Gastrocnemius medialis (tissue), 4 donors: ENCODE measurements at regions not wholly inside any gene's neighbourhood (a gene's known extent, or its start where the extent isn't known, plus 50 kb on each side); places are given as distances from the start of the nearest gene placed in this dataset.

Experiments
- ATAC-seq, 2 donors: fragments of 150-250 bp; one replicate each; pipeline ENCODE4 v1.9.1; 2016
- DNase-seq, 2 donors: peaks; one replicate each; pipeline ENCODE4 v3.0.0-alpha.2; 2019
- H3K27ac ChIP-seq, 4 donors: fragments of 200-600 bp; sonication (generic); 1 replicate in 1 of 4; 2 replicates in 3 of 4; pipeline ENCODE4 v1.5.1; 2016 to 2018; ENCODE audit warnings: mild to moderate bottlenecking in 2 of 4, moderate library complexity in 1 of 4
- H3K27me3 ChIP-seq, 3 donors: fragments of 200-600 bp; sonication (generic) in 2 of 3; 1 replicate in 1 of 3; 2 replicates in 2 of 3; pipeline versions ENCODE4 v1.5.1 to v1.6.0; 2016 to 2019; ENCODE audit warnings: mild to moderate bottlenecking in 1 of 3, moderate library complexity in 1 of 3
- H3K36me3 ChIP-seq, 2 donors: fragments of 200-600 bp; sonication (generic) in 1 of 2; one replicate each; pipeline ENCODE4 v1.5.1; 2017 to 2018
- H3K4me1 ChIP-seq, 2 donors: fragments of 200-600 bp; sonication (generic) in 1 of 2; one replicate each; pipeline ENCODE4 v1.5.1; 2016 to 2017; ENCODE audit warnings: mild to moderate bottlenecking in 2 of 2
- H3K4me3 ChIP-seq, 4 donors: fragments of 200-600 bp; sonication (generic) in 3 of 4; 1 replicate in 1 of 4; 2 replicates in 3 of 4; pipeline ENCODE4 v1.5.1; 2016 to 2019; ENCODE audit warnings: mild to moderate bottlenecking in 2 of 4
- H3K9me3 ChIP-seq, 3 donors: fragments of 200-600 bp; sonication (generic) in 2 of 3; 1 replicate in 1 of 3; 2 replicates in 2 of 3; pipeline ENCODE4 v1.5.1; 2016 to 2019
- POLR2A ChIP-seq, 2 donors: fragments of 450-650 bp; IDR thresholded peaks; one replicate each; pipeline ENCODE4 v1.6.1; 2017; ENCODE audit warnings: antibody characterized with exemption in 2 of 2, mild to moderate bottlenecking in 2 of 2, moderate library complexity in 2 of 2
- in situ Hi-C, 4 donors: fragments of 200-750 bp; cut with MboI; loops; one replicate each; pipeline versions ENCODE4 v1.15.0 to v1.8.0; 2017; ENCODE audit warnings: low sequenced_read_pairs in 4 of 4
- intact Hi-C: fragments of 100-400 bp; cut with DNase I; formaldehyde crosslinking; loops from one replicate; pipeline ENCODE4 v1.15.1; 2023; ENCODE audit warnings: low total_unique reads
- TF ChIP-seq, protein P1 (sequence below), 5 experiments: fragments of 450-650 bp in 3 of 5; fragments of 200-600 bp in 2 of 5; sonication (generic) in 2 of 5; IDR thresholded peaks in 4 of 5; conservative IDR thresholded peaks in 1 of 5; 1 replicate in 4 of 5; 2 replicates in 1 of 5; pipeline ENCODE4 v1.5.1; 2016 to 2019; ENCODE audit warnings: antibody characterized with exemption in 5 of 5, mild to moderate bottlenecking in 3 of 5, moderate library complexity in 3 of 5

GRCh38 chr3:78255403-78255802 lies 1215.5 kb downstream of the ROBO2 start:
- in situ Hi-C loops (no loop called here), intact Hi-C loops (no loop called here)
- no peak for TF ChIP-seq POLR2A (IDR thresholded peaks at IDR 0.05)
- TF ChIP-seq, protein P1, sequence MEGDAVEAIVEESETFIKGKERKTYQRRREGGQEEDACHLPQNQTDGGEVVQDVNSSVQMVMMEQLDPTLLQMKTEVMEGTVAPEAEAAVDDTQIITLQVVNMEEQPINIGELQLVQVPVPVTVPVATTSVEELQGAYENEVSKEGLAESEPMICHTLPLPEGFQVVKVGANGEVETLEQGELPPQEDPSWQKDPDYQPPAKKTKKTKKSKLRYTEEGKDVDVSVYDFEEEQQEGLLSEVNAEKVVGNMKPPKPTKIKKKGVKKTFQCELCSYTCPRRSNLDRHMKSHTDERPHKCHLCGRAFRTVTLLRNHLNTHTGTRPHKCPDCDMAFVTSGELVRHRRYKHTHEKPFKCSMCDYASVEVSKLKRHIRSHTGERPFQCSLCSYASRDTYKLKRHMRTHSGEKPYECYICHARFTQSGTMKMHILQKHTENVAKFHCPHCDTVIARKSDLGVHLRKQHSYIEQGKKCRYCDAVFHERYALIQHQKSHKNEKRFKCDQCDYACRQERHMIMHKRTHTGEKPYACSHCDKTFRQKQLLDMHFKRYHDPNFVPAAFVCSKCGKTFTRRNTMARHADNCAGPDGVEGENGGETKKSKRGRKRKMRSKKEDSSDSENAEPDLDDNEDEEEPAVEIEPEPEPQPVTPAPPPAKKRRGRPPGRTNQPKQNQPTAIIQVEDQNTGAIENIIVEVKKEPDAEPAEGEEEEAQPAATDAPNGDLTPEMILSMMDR (IDR thresholded peaks at IDR 0.05 in 4 of 5, conservative IDR thresholded peaks at IDR 0.05 in 1 of 5): no peak
- no peaks in the 10 kb centered on the region for H3K36me3 ChIP-seq
- no peak overlapping the region for H3K27ac ChIP-seq
- no peaks in the 10 kb centered on the region for H3K4me1 ChIP-seq
- ATAC-seq (no peak), DNase-seq (no peak)
- no peaks in the 10 kb centered on the region for H3K9me3 ChIP-seq
- H3K4me3 ChIP-seq: no peak overlapping the region
- no peaks in the 10 kb centered on the region for H3K27me3 ChIP-seq

GRCh38 chr3:78256123-78256522 lies 1216.2 kb downstream of the ROBO2 start:
- no peak for ATAC-seq

DNA sequence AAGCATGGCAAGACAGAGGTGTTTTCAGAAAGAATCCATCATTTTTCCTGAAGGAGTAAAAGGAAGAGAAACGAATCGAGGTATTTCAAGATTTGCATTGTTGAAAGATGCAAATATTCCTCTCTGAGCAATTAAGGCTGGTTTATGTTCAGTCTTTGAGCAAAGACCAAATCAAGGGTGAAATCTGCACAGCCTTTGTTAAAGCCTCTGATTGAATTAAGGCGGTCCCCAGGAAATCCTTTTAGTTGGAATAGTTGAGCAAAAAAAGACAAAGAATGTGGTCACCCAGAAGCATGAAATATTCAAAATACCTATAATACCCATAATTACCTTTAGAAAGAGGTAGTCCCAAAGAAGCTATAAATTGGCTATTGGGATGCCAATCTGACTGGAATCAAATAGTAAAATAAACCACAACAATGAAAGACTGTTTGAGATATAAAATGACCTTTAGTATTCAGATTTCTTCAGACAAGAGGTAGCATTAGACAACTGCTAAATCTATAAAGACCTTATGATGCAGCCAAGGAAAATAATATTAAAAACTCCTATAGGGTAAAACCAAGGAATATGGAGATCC lies 1218.1 kb downstream of the ROBO2 start:
- TF ChIP-seq, protein P1 (IDR thresholded peaks at IDR 0.05 in 4 of 5, conservative IDR thresholded peaks at IDR 0.05 in 1 of 5): no peak
- no peak for TF ChIP-seq POLR2A (IDR thresholded peaks at IDR 0.05)
- H3K9me3 ChIP-seq: no peaks in the 10 kb centered on the region
- intact Hi-C loops (no loop called here), in situ Hi-C loops (no loop called here)
- H3K4me1 ChIP-seq: no peaks in the 10 kb centered on the region
- no peak overlapping the region for H3K4me3 ChIP-seq
- ATAC-seq (no peak), DNase-seq (no peak)
- H3K27ac ChIP-seq: no peak overlapping the region
- H3K27me3 ChIP-seq: no peaks in the 10 kb centered on the region
- H3K36me3 ChIP-seq: no peaks in the 10 kb centered on the region

More at GRCh38 chr3:78256123-78256522, 1216.2 kb downstream of the ROBO2 start:
- Histone ChIP-seq H3K36me3 (no peaks in the 10 kb centered on the region), H3K27ac (no peak overlapping the region), H3K4me1 (no peaks in the 10 kb centered on the region), H3K27me3 (no peaks in the 10 kb centered on the region), H3K9me3 (no peaks in the 10 kb centered on the region), H3K4me3 (no peak overlapping the region)
- TF ChIP-seq, protein P1 (IDR thresholded peaks at IDR 0.05 in 4 of 5, conservative IDR thresholded peaks at IDR 0.05 in 1 of 5): no peak
- no peak for TF ChIP-seq POLR2A (IDR thresholded peaks at IDR 0.05)
- intact Hi-C loops (no loop called here), in situ Hi-C loops (no loop called here)
- DNase-seq: no peak

DNA sequence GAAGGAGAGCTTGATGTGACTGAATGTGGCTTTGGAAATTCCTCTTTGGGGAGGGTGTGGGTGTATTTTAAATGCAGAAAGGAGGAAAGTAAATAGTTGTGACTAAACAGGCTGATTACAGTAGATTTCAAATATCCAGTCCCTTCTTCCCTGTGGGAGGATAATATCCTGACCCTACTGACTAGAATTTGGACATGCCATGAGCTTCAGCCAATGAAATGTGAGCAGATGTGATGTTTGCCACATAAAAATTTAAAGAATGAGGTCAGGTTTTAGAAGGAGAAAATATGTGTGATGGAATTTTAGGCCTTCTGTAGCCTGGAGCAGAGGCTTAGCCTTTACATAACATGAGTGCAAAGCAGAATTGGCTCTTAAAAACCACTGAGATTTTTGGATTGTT lies 1218.9 kb downstream of the ROBO2 start:
- in situ Hi-C loops: no loop called here
- intact Hi-C loops: no loop called here

More for the DNA sequence above, 1218.9 kb downstream of the ROBO2 start:
- ATAC-seq (no peak), DNase-seq (no peak)
- no peaks in the 10 kb centered on the region for H3K27me3 ChIP-seq
- H3K4me1 ChIP-seq: no peaks in the 10 kb centered on the region
- H3K36me3 ChIP-seq: no peaks in the 10 kb centered on the region
- TF ChIP-seq POLR2A (IDR thresholded peaks at IDR 0.05): no peak
- TF ChIP-seq, protein P1 (IDR thresholded peaks at IDR 0.05 in 4 of 5, conservative IDR thresholded peaks at IDR 0.05 in 1 of 5): no peak
- H3K9me3 ChIP-seq: no peaks in the 10 kb centered on the region
- no peak overlapping the region for H3K4me3 ChIP-seq
- no peak overlapping the region for H3K27ac ChIP-seq
